ENCODE measurements at regions not wholly inside any gene's neighbourhood (a gene's known extent, or its start where the extent isn't known, plus 50 kb on each side); places are given as distances from the start of the nearest gene placed in this dataset.

DNA sequence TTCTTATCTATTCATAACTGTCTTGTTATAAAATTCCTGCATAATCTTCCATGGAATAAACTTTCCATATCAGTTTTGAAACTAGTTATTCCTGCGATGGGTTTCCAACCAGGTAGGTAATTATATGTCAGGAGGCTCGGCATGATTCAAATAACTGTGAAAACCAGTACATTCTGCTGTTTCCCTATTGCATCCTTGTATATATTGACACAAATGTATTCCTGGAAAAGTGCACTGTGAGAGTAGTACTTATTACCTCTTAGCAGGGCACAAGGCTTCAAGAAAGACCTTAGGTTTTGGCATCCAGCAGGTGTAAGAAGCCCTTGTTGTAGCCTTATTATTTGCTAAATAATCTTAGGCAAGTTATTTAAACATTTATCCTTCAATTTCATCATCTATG, 1131.3 kb upstream of the ATXN8OS start:
- no peaks in the 10 kb centered on the region for H4K20me1 ChIP-seq (replicated peaks in 1 of 2; ENCODE audit: control insufficient read depth in 1 of 2, insufficient read depth in 2 of 2, low read length in 2 of 2)
- no peak overlapping the region for H3K27ac ChIP-seq (ENCODE audit: low read depth, low read length)
- H2BK120ac ChIP-seq (replicated peaks; ENCODE audit: low read depth, low read length), result no peak overlapping the region
- CTCF ChIA-PET (ENCODE audit: partially characterized antibody), result no interaction called here
- no peak overlapping the region for H4K8ac ChIP-seq (ENCODE audit: extremely low read depth, insufficient read depth, low read length)
- no peaks in the 10 kb centered on the region for H3K4me1 ChIP-seq (replicated peaks in 1 of 4; ENCODE audit: control insufficient read depth in 3 of 4, insufficient read depth in 4 of 4, low read length in 3 of 4)
- no peak overlapping the region for H2AK5ac ChIP-seq (ENCODE audit: low read depth, low read length)
- no peak overlapping the region for H4K5ac ChIP-seq (ENCODE audit: insufficient read length, low read depth, low read length)
- H2BK15ac ChIP-seq (ENCODE audit: low read length), result no peak overlapping the region
- H3K56ac ChIP-seq (replicated peaks; ENCODE audit: insufficient read length, low read depth, low read length), result no peak overlapping the region
- no peaks in the 10 kb centered on the region for H3K27me3 ChIP-seq (replicated peaks in 1 of 4; ENCODE audit: control insufficient read depth in 3 of 4, extremely low read depth in 1 of 4, insufficient read depth in 3 of 4, low read length in 3 of 4)
- no peak overlapping the region for H3K4ac ChIP-seq (replicated peaks; ENCODE audit: insufficient read length, low read depth, low read length)
- H3K14ac ChIP-seq (ENCODE audit: insufficient read length), result no peak overlapping the region
- no peak overlapping the region for H2BK5ac ChIP-seq (ENCODE audit: low read depth, low read length)
- no peak overlapping the region for H3K4me2 ChIP-seq (ENCODE audit: insufficient read depth in 1 of 2, low read depth in 2 of 2, low read length in 2 of 2)
- no peak overlapping the region for H3K18ac ChIP-seq (ENCODE audit: extremely low read depth, low read length)
- no peak for FAIRE-seq
- no peak overlapping the region for H2BK20ac ChIP-seq (ENCODE audit: low read length)
- H3K9ac ChIP-seq (replicated peaks in 1 of 4; ENCODE audit: extremely low read depth in 1 of 4, low read depth in 3 of 4, low read length in 3 of 4), result no peak overlapping the region
- POLR2A ChIA-PET (ENCODE audit: partially characterized antibody), result no interaction called here
- no peak overlapping the region for H4K91ac ChIP-seq (replicated peaks; ENCODE audit: insufficient read length, low read length)
- no peak for DNase-seq (ENCODE audit: low read depth in 1 of 2, low spot score in 2 of 2)
- no peak overlapping the region for H3K4me3 ChIP-seq (ENCODE audit: extremely low read depth in 1 of 4, insufficient read depth in 2 of 4, low read depth in 3 of 4, low read length in 4 of 4)
- 85% methylated on average over 2 of the region's 2 CpGs; no CpG with 5 or more reads in 1 of the 2 experiments for WGBS, 2 experiments (ENCODE audit: extremely low coverage in 1 of 2, insufficient coverage in 1 of 2, insufficient read length in 1 of 2, insufficient replicate concordance in 2 of 2, low coverage in 1 of 2, low lambda C conversion rate in 2 of 2, missing lambda C conversion rate in 1 of 2)
- H3K9me3 ChIP-seq (ENCODE audit: insufficient read depth in 2 of 2, low read depth in 1 of 2, low read length in 1 of 2), result no peaks in the 10 kb centered on the region
- no peaks in the 10 kb centered on the region for H3K36me3 ChIP-seq (ENCODE audit: control insufficient read depth in 2 of 4, insufficient read depth in 4 of 4, low read length in 3 of 4)
- H3K23ac ChIP-seq (ENCODE audit: insufficient read length), result no peak overlapping the region
- H3K23me2 ChIP-seq (ENCODE audit: low read depth, low read length), result no peaks in the 10 kb centered on the region
- H3K79me1 ChIP-seq (ENCODE audit: low read depth, low read length), result no peaks in the 10 kb centered on the region
- H3K79me2 ChIP-seq (ENCODE audit: control insufficient read depth in 1 of 2, insufficient read depth in 2 of 2, low read length in 2 of 2), result no peaks in the 10 kb centered on the region
- H2AFZ ChIP-seq (ENCODE audit: low read length), result no peak overlapping the region
- no peak overlapping the region for H2BK12ac ChIP-seq (ENCODE audit: low read depth, low read length)
- no peak for TF ChIP-seq SIRT6 (IDR thresholded peaks at IDR 0.05; ENCODE audit: low read length)
- TF ChIP-seq EGR1 (IDR thresholded peaks at IDR 0.05; ENCODE audit: borderline replicate concordance, low read depth, low read length), result no peak
- TF ChIP-seq KDM4A (IDR thresholded peaks at IDR 0.05; ENCODE audit: low read depth, low read length, severe bottlenecking), result no peak
- TF ChIP-seq SP2 (IDR thresholded peaks at IDR 0.05; ENCODE audit: low read length), result no peak
- TF ChIP-seq GTF2F1 (IDR thresholded peaks at IDR 0.05; ENCODE audit: borderline replicate concordance, low read depth, low read length), result no peak
- TF ChIP-seq KDM1A (IDR thresholded peaks at IDR 0.05; ENCODE audit: borderline replicate concordance, low read length), result no peak

All from H1 (cell line).